ENCODE measurements at regions not wholly inside any gene's neighbourhood (a gene's known extent, or its start where the extent isn't known, plus 50 kb on each side); places are given as distances from the start of the nearest gene placed in this dataset. TPM values are rescaled to one million over a fixed set of nuclear protein-coding genes. Genes with fewer than 3 reads are reported as not detected.

DNA sequence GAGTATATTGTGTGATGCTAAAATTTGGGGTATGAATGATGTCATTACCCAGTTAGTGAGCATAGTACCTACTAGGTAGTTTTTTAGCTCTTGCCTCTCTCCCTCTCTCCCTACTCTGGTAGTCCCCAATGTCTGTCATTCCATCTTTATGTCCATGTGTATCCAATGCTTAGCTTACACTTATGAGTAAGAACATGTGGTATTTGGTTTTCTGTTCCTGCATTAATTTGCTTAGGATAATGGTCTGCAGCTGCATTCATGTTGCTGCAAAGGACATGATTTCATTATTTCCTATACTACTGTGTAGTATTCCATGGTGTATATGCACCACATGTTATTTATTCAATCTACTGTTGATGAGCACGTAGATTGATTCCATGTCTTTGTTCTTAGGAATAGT lies 54.4 kb upstream of the NEGR1 start:
- H3K27ac ChIP-seq (ENCODE audit: control insufficient read depth, insufficient read depth) = no peak overlapping the region
- no peak overlapping the region for H3K9ac ChIP-seq (ENCODE audit: control insufficient read depth, insufficient read depth, low read length)
- H3K4me2 ChIP-seq (ENCODE audit: control insufficient read depth, insufficient read depth) = no peak overlapping the region
- no peaks in the 10 kb centered on the region for H3K36me3 ChIP-seq (ENCODE audit: control insufficient read depth in 2 of 2, insufficient read depth in 2 of 2, low read length in 1 of 2)
- ChIA-PET RAD21 (ENCODE audit: unreplicated experiment) (no interaction called here), POLR2A (no interaction called here), SMC1A (ENCODE audit: uncharacterized antibody, unreplicated experiment) (no interaction called here), CTCF (no interaction called here)
- no CpG with 5 or more reads among the region's 1 CpG for WGBS (ENCODE audit: insufficient coverage, insufficient replicate concordance, low lambda C conversion rate, missing lambda C conversion rate)
- H3K9me3 ChIP-seq (replicated peaks; ENCODE audit: control insufficient read depth, insufficient read depth, low read length) = no peaks in the 10 kb centered on the region
- H3K4me3 ChIP-seq = no peak overlapping the region
- H2AFZ ChIP-seq (ENCODE audit: control insufficient read depth, low read depth, low read length) = no peak overlapping the region
- ATAC-seq (no peak), FAIRE-seq (no peak), DNase-seq (ENCODE audit: low read depth, low spot score) (no peak)
- TF ChIP-seq BACH1 (IDR thresholded peaks at IDR 0.05; ENCODE audit: borderline replicate concordance) = no peak
- no peak for TF ChIP-seq SPI1 (IDR thresholded peaks at IDR 0.05; ENCODE audit: borderline replicate concordance, insufficient read depth, low read depth, low read length)
- TF ChIP-seq IRF3 (IDR thresholded peaks at IDR 0.05) = no peak
- TF ChIP-seq SMC3 (IDR thresholded peaks at IDR 0.05; ENCODE audit: borderline replicate concordance, low read length) = no peak
- no peak for TF ChIP-seq EZH2 (IDR thresholded peaks at IDR 0.05; ENCODE audit: borderline replicate concordance, control insufficient read depth, low read depth, low read length)
- no peak for TF ChIP-seq JUND (IDR thresholded peaks at IDR 0.05; ENCODE audit: low read depth, low read length)
- H3K79me2 ChIP-seq (ENCODE audit: control insufficient read depth, insufficient read depth, low read length) = no peaks in the 10 kb centered on the region
- BruUV-seq (replicated peaks) = no TSS peak
- intact Hi-C loops (cut with micrococcal nuclease; ENCODE audit: unreplicated experiment) (no loop called here), in situ Hi-C loops (cut with MboI) (no loop called here)
- H4K20me1 ChIP-seq (ENCODE audit: control insufficient read depth, insufficient read depth) = no peaks in the 10 kb centered on the region
- H3K27me3 ChIP-seq (replicated peaks in 1 of 2; ENCODE audit: control insufficient read depth in 2 of 2, insufficient read depth in 2 of 2, low read length in 1 of 2) = no peaks in the 10 kb centered on the region
- no peaks in the 10 kb centered on the region for H3K4me1 ChIP-seq (ENCODE audit: control insufficient read depth, insufficient read depth, low read length)

Small RNAs in the stretch of these regions (small RNA-seq; reads per million reads assigned to genes)
- gene RN7SKP19 (not detected), gene RNA5SP50 (0.16 reads per million), gene RNU4ATAC8P (not detected), gene RNU6-1246P (not detected)
